ENCODE measurements at regions not wholly inside any gene's neighbourhood (a gene's known extent, or its start where the extent isn't known, plus 50 kb on each side); places are given as distances from the start of the nearest gene placed in this dataset.

- peak; percentile 31 for TF ChIP-seq REST (IDR thresholded peaks at IDR 0.05)
Observed at GRCh38 chr10:8912108-8912507, 857.6 kb downstream of the GATA3 start (continued).

DNA sequence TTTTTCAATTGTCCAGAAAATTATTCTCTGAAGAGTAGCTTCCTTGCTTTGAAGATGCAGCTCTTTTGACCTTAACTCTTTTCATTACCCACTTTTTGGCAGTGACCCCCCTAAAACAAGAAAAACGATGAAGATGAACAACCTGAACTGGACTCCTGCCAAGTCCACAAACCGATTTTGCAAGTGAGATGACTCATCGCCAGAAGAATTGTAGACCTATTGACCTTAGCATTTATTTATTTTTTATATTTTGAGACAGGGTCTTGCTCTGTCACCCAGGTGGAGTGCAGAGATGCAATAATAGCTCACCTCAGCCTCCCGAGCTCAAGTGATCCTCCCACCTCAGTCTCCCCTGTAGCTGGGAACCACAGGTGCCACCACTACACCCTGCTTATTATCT is 859.2 kb downstream of the GATA3 start:
- no peak overlapping the region for H3K4me3 ChIP-seq (ENCODE audit: low read depth in 1 of 3, low read length in 3 of 3)
- H3K4me1 ChIP-seq (ENCODE audit: control insufficient read depth in 4 of 4, insufficient read depth in 4 of 4, low read length in 3 of 4), result peaks cover 7 to 22% (median 20%) of the 10 kb centered on the region in 4 donors
- H3K9ac ChIP-seq (ENCODE audit: low read depth in 1 of 2, low read length in 2 of 2), result no peak overlapping the region
- TF ChIP-seq NR2F2 (IDR thresholded peaks at IDR 0.05), result peak; percentile 48
- TF ChIP-seq ATF3 (IDR thresholded peaks at IDR 0.05), result peak; percentile 95
- no peak for TF ChIP-seq SP1 (IDR thresholded peaks at IDR 0.05)
- no peak for TF ChIP-seq RAD21 (IDR thresholded peaks at IDR 0.05)
- TF ChIP-seq JUND (IDR thresholded peaks at IDR 0.05), result peak; percentile 97
- peak; percentile 42 to 50 for TF ChIP-seq HNF4A (conservative IDR thresholded peaks at IDR 0.05)
- peak in 1 of 2 donors; percentile 20 for TF ChIP-seq RXRA (IDR thresholded peaks at IDR 0.05)
- no peak for DNase-seq (ENCODE audit: low spot score)
- no peaks in the 10 kb centered on the region for H3K36me3 ChIP-seq (ENCODE audit: control insufficient read depth in 4 of 4, insufficient read depth in 3 of 4, low read depth in 1 of 4, low read length in 3 of 4)
- peak overlapping the region in 1 of 2 donors; percentile 49 for H3K27ac ChIP-seq (ENCODE audit: low read depth in 1 of 2, low read length in 2 of 2)
- H3K27me3 ChIP-seq (ENCODE audit: control insufficient read depth in 4 of 4, insufficient read depth in 4 of 4, low read length in 3 of 4), result no peaks in the 10 kb centered on the region
- H3K9me3 ChIP-seq (ENCODE audit: control insufficient read depth in 4 of 4, low read length in 3 of 4), result no peaks in the 10 kb centered on the region
- WGBS, result 27% methylated on average over 4 of the region's 4 CpGs

- TF ChIP-seq ATF3 (IDR thresholded peaks at IDR 0.05), result no peak
- TF ChIP-seq RAD21 (IDR thresholded peaks at IDR 0.05), result no peak
- TF ChIP-seq, protein P1, sequence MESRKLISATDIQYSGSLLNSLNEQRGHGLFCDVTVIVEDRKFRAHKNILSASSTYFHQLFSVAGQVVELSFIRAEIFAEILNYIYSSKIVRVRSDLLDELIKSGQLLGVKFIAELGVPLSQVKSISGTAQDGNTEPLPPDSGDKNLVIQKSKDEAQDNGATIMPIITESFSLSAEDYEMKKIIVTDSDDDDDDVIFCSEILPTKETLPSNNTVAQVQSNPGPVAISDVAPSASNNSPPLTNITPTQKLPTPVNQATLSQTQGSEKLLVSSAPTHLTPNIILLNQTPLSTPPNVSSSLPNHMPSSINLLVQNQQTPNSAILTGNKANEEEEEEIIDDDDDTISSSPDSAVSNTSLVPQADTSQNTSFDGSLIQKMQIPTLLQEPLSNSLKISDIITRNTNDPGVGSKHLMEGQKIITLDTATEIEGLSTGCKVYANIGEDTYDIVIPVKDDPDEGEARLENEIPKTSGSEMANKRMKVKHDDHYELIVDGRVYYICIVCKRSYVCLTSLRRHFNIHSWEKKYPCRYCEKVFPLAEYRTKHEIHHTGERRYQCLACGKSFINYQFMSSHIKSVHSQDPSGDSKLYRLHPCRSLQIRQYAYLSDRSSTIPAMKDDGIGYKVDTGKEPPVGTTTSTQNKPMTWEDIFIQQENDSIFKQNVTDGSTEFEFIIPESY (IDR thresholded peaks at IDR 0.05), result no peak
- TF ChIP-seq MAX (IDR thresholded peaks at IDR 0.05), result no peak
- no peak for TF ChIP-seq YY1 (IDR thresholded peaks at IDR 0.05)
- TF ChIP-seq TAF1 (conservative IDR thresholded peaks at IDR 0.05), result no peak
- TF ChIP-seq FOXA1 (IDR thresholded peaks at IDR 0.05), result no peak
- TF ChIP-seq HNF4A (conservative IDR thresholded peaks at IDR 0.05), result no peak
- TF ChIP-seq NR2F2 (IDR thresholded peaks at IDR 0.05), result no peak
- TF ChIP-seq GABPA (IDR thresholded peaks at IDR 0.05 in 1 of 2, conservative IDR thresholded peaks at IDR 0.05 in 1 of 2), result no peak
- TF ChIP-seq REST (IDR thresholded peaks at IDR 0.05), result no peak
- no peak for TF ChIP-seq JUND (IDR thresholded peaks at IDR 0.05)
- no peak for TF ChIP-seq RXRA (IDR thresholded peaks at IDR 0.05)
- TF ChIP-seq CTCF (IDR thresholded peaks at IDR 0.05; ENCODE audit: low read depth, low read length, missing input control), result no peak
- no peak for TF ChIP-seq EGR1 (IDR thresholded peaks at IDR 0.05; ENCODE audit: low read depth in 2 of 2)
- TF ChIP-seq SP1 (IDR thresholded peaks at IDR 0.05), result no peak
- no peaks in the 10 kb centered on the region for H3K36me3 ChIP-seq (ENCODE audit: control insufficient read depth in 4 of 4, insufficient read depth in 3 of 4, low read depth in 1 of 4, low read length in 3 of 4)
Observed at GRCh38 chr10:8919280-8919679, 864.8 kb downstream of the GATA3 start.

More at GRCh38 chr10:8919280-8919679, 864.8 kb downstream of the GATA3 start:
- Histone ChIP-seq H3K9me3 (ENCODE audit: control insufficient read depth in 4 of 4, low read length in 3 of 4) (no peaks in the 10 kb centered on the region), H3K4me3 (ENCODE audit: low read depth in 1 of 3, low read length in 3 of 3) (no peak overlapping the region), H3K4me1 (ENCODE audit: control insufficient read depth in 4 of 4, insufficient read depth in 4 of 4, low read length in 3 of 4) (no peaks in the 10 kb centered on the region), H3K27me3 (ENCODE audit: control insufficient read depth in 4 of 4, insufficient read depth in 4 of 4, low read length in 3 of 4) (no peaks in the 10 kb centered on the region), H3K27ac (ENCODE audit: low read depth in 1 of 2, low read length in 2 of 2) (no peak overlapping the region), H3K9ac (ENCODE audit: low read depth in 1 of 2, low read length in 2 of 2) (no peak overlapping the region)
- 54% methylated on average over 4 of the region's 4 CpGs for WGBS
- DNase-seq (ENCODE audit: low spot score), result no peak
